ENCODE measurements at regions not wholly inside any gene's neighbourhood (a gene's known extent, or its start where the extent isn't known, plus 50 kb on each side); places are given as distances from the start of the nearest gene placed in this dataset.
"Not testable (repeated sequence)": the region's sequence is repeated elsewhere in the genome, so short reads cannot be mapped to it uniquely, and the experiment has no call there.

GRCh38 chr14:85352588-85352987 lies 177.4 kb upstream of the FLRT2 start:
- TF ChIP-seq EZH2 (IDR thresholded peaks at IDR 0.05; ENCODE audit: borderline replicate concordance); CTCF (IDR thresholded peaks at IDR 0.05; ENCODE audit: poor library complexity); EZH2phosphoT487 (IDR thresholded peaks at IDR 0.05; ENCODE audit: low read depth, severe bottlenecking, unreplicated experiment): not testable (repeated sequence)
